ENCODE measurements at regions not wholly inside any gene's neighbourhood (a gene's known extent, or its start where the extent isn't known, plus 50 kb on each side); places are given as distances from the start of the nearest gene placed in this dataset.

- no peaks in the 10 kb centered on the region for H3K27me3 ChIP-seq (ENCODE audit: insufficient read depth, low read length)
- no peak overlapping the region for H2AFZ ChIP-seq (ENCODE audit: insufficient read depth, low read length, poor library complexity)
- H4K8ac ChIP-seq (ENCODE audit: low read depth, low read length): no peak overlapping the region
- no peak overlapping the region for H2AK5ac ChIP-seq (ENCODE audit: low read length)
- H2BK120ac ChIP-seq (ENCODE audit: insufficient read depth, low read length, poor library complexity): no peak overlapping the region
- peaks cover 9% of the 10 kb centered on the region for H3K9me3 ChIP-seq (ENCODE audit: insufficient read depth, low read depth, low read length)
- no peak overlapping the region for H3K4me2 ChIP-seq (ENCODE audit: low read length)
- no peak overlapping the region for H3K14ac ChIP-seq (ENCODE audit: low read length)
- no peaks in the 10 kb centered on the region for H3K79me2 ChIP-seq (ENCODE audit: control insufficient read depth, insufficient read depth, low read length, poor library complexity)
- DNase-seq: no peak
- H3K36me3 ChIP-seq (ENCODE audit: control insufficient read depth in 1 of 2, insufficient read depth in 2 of 2, low read length in 2 of 2): no peaks in the 10 kb centered on the region
- H3K9ac ChIP-seq (ENCODE audit: low read length): no peak overlapping the region
- H2BK12ac ChIP-seq (ENCODE audit: low read length): no peak overlapping the region
- H3K23ac ChIP-seq (ENCODE audit: low read length): no peak overlapping the region
- no CpG with 5 or more reads among the region's 2 CpGs for WGBS (ENCODE audit: extremely low coverage, insufficient coverage, insufficient read length)
- no peak overlapping the region for H2BK5ac ChIP-seq (ENCODE audit: low read depth, low read length, poor library complexity)
- no peak overlapping the region for H3K4me3 ChIP-seq (ENCODE audit: low read depth, low read length)
- no peak overlapping the region for H3K4ac ChIP-seq (ENCODE audit: low read depth, low read length)
- H3K4me1 ChIP-seq (ENCODE audit: control insufficient read depth in 1 of 2, insufficient read depth in 2 of 2, low read length in 2 of 2): no peaks in the 10 kb centered on the region
- H4K12ac ChIP-seq (ENCODE audit: low read depth, low read length): no peak overlapping the region
- no peaks in the 10 kb centered on the region for H3K79me1 ChIP-seq (ENCODE audit: low read length)
- no peak overlapping the region for H3K27ac ChIP-seq (ENCODE audit: low read depth, low read length)
- H3K18ac ChIP-seq (ENCODE audit: low read length): no peak overlapping the region
- H4K91ac ChIP-seq (ENCODE audit: low read depth, low read length): no peak overlapping the region
These were observed 131.2 kb upstream of the C14orf180 start for GRCh38 chr14:104448321-104448720.

GRCh38 chr14:104448721-104449120, 130.8 kb upstream of the C14orf180 start:
- WGBS (ENCODE audit: extremely low coverage, insufficient coverage, insufficient read length): no CpG with 5 or more reads among the region's 1 CpG
- H3K79me2 ChIP-seq (ENCODE audit: control insufficient read depth, insufficient read depth, low read length, poor library complexity): no peaks in the 10 kb centered on the region
- H3K4me3 ChIP-seq (ENCODE audit: low read depth, low read length): no peak overlapping the region

GRCh38 chr14:104450811-104451401, 128.7 kb upstream of the C14orf180 start:
- H3K4ac ChIP-seq (ENCODE audit: low read depth, low read length): no peak overlapping the region
- H2BK12ac ChIP-seq (ENCODE audit: low read length): no peak overlapping the region
- H3K9me3 ChIP-seq (ENCODE audit: insufficient read depth, low read depth, low read length): peaks cover 6% of the 10 kb centered on the region
- no peak overlapping the region for H2BK120ac ChIP-seq (ENCODE audit: insufficient read depth, low read length, poor library complexity)
- no peak overlapping the region for H4K91ac ChIP-seq (ENCODE audit: low read depth, low read length)
- no peaks in the 10 kb centered on the region for H3K79me1 ChIP-seq (ENCODE audit: low read length)
- no peak overlapping the region for H3K4me3 ChIP-seq (ENCODE audit: low read depth, low read length)
- no peak overlapping the region for H3K23ac ChIP-seq (ENCODE audit: low read length)
- no peak overlapping the region for H2BK5ac ChIP-seq (ENCODE audit: low read depth, low read length, poor library complexity)
- no peaks in the 10 kb centered on the region for H3K4me1 ChIP-seq (ENCODE audit: control insufficient read depth in 1 of 2, insufficient read depth in 2 of 2, low read length in 2 of 2)
- H4K8ac ChIP-seq (ENCODE audit: low read depth, low read length): no peak overlapping the region
- no peaks in the 10 kb centered on the region for H3K79me2 ChIP-seq (ENCODE audit: control insufficient read depth, insufficient read depth, low read length, poor library complexity)
- DNase-seq: no peak
- no peak overlapping the region for H3K18ac ChIP-seq (ENCODE audit: low read length)
- H3K9ac ChIP-seq (ENCODE audit: low read length): no peak overlapping the region
- no peaks in the 10 kb centered on the region for H3K27me3 ChIP-seq (ENCODE audit: insufficient read depth, low read length)
- no peak overlapping the region for H4K12ac ChIP-seq (ENCODE audit: low read depth, low read length)
- no peak overlapping the region for H3K4me2 ChIP-seq (ENCODE audit: low read length)
- no peak overlapping the region for H3K14ac ChIP-seq (ENCODE audit: low read length)
- H2AFZ ChIP-seq (ENCODE audit: insufficient read depth, low read length, poor library complexity): no peak overlapping the region
- no peaks in the 10 kb centered on the region for H3K36me3 ChIP-seq (ENCODE audit: control insufficient read depth in 1 of 2, insufficient read depth in 2 of 2, low read length in 2 of 2)
- WGBS (ENCODE audit: extremely low coverage, insufficient coverage, insufficient read length): no CpG with 5 or more reads among the region's 28 CpGs
- H2AK5ac ChIP-seq (ENCODE audit: low read length): no peak overlapping the region
- no peak overlapping the region for H3K27ac ChIP-seq (ENCODE audit: low read depth, low read length)

More at GRCh38 chr14:104448721-104449120, 130.8 kb upstream of the C14orf180 start:
- Histone ChIP-seq H2BK120ac (ENCODE audit: insufficient read depth, low read length, poor library complexity) (no peak overlapping the region), H3K14ac (ENCODE audit: low read length) (no peak overlapping the region), H4K8ac (ENCODE audit: low read depth, low read length) (no peak overlapping the region), H2BK5ac (ENCODE audit: low read depth, low read length, poor library complexity) (no peak overlapping the region), H4K91ac (ENCODE audit: low read depth, low read length) (no peak overlapping the region), H2AFZ (ENCODE audit: insufficient read depth, low read length, poor library complexity) (no peak overlapping the region), H3K23ac (ENCODE audit: low read length) (no peak overlapping the region), H2BK12ac (ENCODE audit: low read length) (no peak overlapping the region), H3K27me3 (ENCODE audit: insufficient read depth, low read length) (no peaks in the 10 kb centered on the region), H3K36me3 (ENCODE audit: control insufficient read depth in 1 of 2, insufficient read depth in 2 of 2, low read length in 2 of 2) (no peaks in the 10 kb centered on the region), H3K9ac (ENCODE audit: low read length) (no peak overlapping the region), H3K4ac (ENCODE audit: low read depth, low read length) (no peak overlapping the region), H2AK5ac (ENCODE audit: low read length) (no peak overlapping the region), H3K27ac (ENCODE audit: low read depth, low read length) (no peak overlapping the region), H3K79me1 (ENCODE audit: low read length) (no peaks in the 10 kb centered on the region), H4K12ac (ENCODE audit: low read depth, low read length) (no peak overlapping the region), H3K4me1 (ENCODE audit: control insufficient read depth in 1 of 2, insufficient read depth in 2 of 2, low read length in 2 of 2) (no peaks in the 10 kb centered on the region), H3K9me3 (ENCODE audit: insufficient read depth, low read depth, low read length) (peaks cover 9% of the 10 kb centered on the region), H3K18ac (ENCODE audit: low read length) (no peak overlapping the region), H3K4me2 (ENCODE audit: low read length) (no peak overlapping the region)
- DNase-seq: no peak

- DNase-seq: no peak
- H3K4me2 ChIP-seq (ENCODE audit: low read length): no peak overlapping the region
- H3K4ac ChIP-seq (ENCODE audit: low read depth, low read length): no peak overlapping the region
- no CpG with 5 or more reads among the region's 10 CpGs for WGBS (ENCODE audit: extremely low coverage, insufficient coverage, insufficient read length)
- no peaks in the 10 kb centered on the region for H3K4me1 ChIP-seq (ENCODE audit: control insufficient read depth in 1 of 2, insufficient read depth in 2 of 2, low read length in 2 of 2)
- H4K12ac ChIP-seq (ENCODE audit: low read depth, low read length): no peak overlapping the region
- H3K27me3 ChIP-seq (ENCODE audit: insufficient read depth, low read length): no peaks in the 10 kb centered on the region
- no peak overlapping the region for H3K27ac ChIP-seq (ENCODE audit: low read depth, low read length)
- H2AFZ ChIP-seq (ENCODE audit: insufficient read depth, low read length, poor library complexity): no peak overlapping the region
- no peak overlapping the region for H3K18ac ChIP-seq (ENCODE audit: low read length)
- no peak overlapping the region for H2BK5ac ChIP-seq (ENCODE audit: low read depth, low read length, poor library complexity)
- no peak overlapping the region for H3K14ac ChIP-seq (ENCODE audit: low read length)
- no peaks in the 10 kb centered on the region for H3K79me1 ChIP-seq (ENCODE audit: low read length)
- H2BK120ac ChIP-seq (ENCODE audit: insufficient read depth, low read length, poor library complexity): no peak overlapping the region
- H4K91ac ChIP-seq (ENCODE audit: low read depth, low read length): no peak overlapping the region
- no peak overlapping the region for H2BK12ac ChIP-seq (ENCODE audit: low read length)
- H4K8ac ChIP-seq (ENCODE audit: low read depth, low read length): no peak overlapping the region
- peaks cover 4% of the 10 kb centered on the region for H3K9me3 ChIP-seq (ENCODE audit: insufficient read depth, low read depth, low read length)
- no peak overlapping the region for H3K4me3 ChIP-seq (ENCODE audit: low read depth, low read length)
- H3K36me3 ChIP-seq (ENCODE audit: control insufficient read depth in 1 of 2, insufficient read depth in 2 of 2, low read length in 2 of 2): no peaks in the 10 kb centered on the region
- H3K9ac ChIP-seq (ENCODE audit: low read length): no peak overlapping the region
- H3K79me2 ChIP-seq (ENCODE audit: control insufficient read depth, insufficient read depth, low read length, poor library complexity): no peaks in the 10 kb centered on the region
- H3K23ac ChIP-seq (ENCODE audit: low read length): no peak overlapping the region
- H2AK5ac ChIP-seq (ENCODE audit: low read length): no peak overlapping the region
These were observed 128.1 kb upstream of the C14orf180 start for GRCh38 chr14:104451474-104451873.
